ENCODE measurements at regions not wholly inside any gene's neighbourhood (a gene's known extent, or its start where the extent isn't known, plus 50 kb on each side); places are given as distances from the start of the nearest gene placed in this dataset.
"Not testable (repeated sequence)": the region's sequence is repeated elsewhere in the genome, so short reads cannot be mapped to it uniquely, and the experiment has no call there.

DNA sequence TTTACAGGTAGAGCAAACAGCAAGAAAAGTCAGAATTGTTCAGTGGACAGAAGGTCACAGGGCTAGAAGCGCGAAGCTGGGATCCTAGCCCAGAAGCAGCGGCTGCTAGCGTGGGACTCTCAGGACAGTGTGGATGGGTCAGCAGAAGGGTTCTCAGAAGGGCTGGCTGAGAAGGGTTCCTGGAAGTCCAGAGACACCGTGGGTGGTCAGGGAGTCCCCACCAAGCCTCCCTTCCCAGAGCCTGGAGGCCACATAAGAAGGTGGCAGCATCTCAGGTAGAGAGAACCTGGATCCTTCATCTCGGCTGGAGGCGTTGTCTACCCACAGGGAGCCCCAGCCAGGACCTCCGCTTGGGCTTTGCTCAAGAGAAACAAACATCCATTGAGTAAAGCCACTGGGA lies 696.3 kb downstream of the PTPRU start:
- Histone ChIP-seq H3K36me3 (ENCODE audit: control insufficient read depth in 1 of 2, insufficient read depth in 2 of 2, low read length in 2 of 2) (no peaks in the 10 kb centered on the region), H3K9me3 (ENCODE audit: control insufficient read depth in 1 of 2, low read length in 2 of 2) (no peaks in the 10 kb centered on the region), H3K4me1 (ENCODE audit: control insufficient read depth in 1 of 2, insufficient read depth in 2 of 2, low read length in 2 of 2) (no peaks in the 10 kb centered on the region), H3K27ac (ENCODE audit: low read length) (no peak overlapping the region), H3K27me3 (ENCODE audit: low read depth, low read length) (peaks cover 3% of the 10 kb centered on the region), H3K4me3 (ENCODE audit: low read depth in 1 of 2, low read length in 2 of 2) (no peak overlapping the region)

DNA sequence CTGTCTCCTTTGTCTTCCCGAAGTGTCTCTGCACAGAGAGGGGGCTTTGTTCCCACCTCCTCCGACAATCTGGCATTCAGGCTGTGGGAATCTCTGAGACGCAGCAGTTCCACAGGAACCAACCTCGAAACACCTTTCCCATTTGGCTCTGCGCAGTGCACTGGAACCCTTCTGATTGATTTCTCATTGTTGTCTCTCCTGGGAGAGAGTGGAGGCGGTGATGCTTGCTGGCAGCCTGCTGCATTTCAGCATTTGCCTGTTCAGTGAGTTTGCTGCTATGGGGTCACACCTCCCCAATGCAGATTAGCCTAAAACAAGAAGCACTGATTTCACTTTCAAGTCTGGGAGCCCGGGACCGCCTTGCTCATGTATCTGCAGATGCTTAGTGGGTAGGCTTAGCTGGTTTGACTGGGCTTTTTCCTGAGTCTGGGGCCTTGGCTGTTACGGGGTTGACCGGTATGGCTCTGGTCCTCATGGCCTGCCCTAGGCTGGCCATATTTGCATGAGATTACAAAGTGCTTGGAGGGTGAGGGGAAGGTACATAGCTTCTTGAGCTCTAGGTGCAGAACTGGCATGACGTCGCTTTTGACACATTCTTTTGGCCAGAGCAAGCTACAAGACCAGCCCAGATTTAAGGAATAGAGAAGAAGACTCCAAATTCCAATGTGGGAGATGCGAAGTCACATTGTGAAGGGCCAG lies 695.3 kb downstream of the PTPRU start:
- H3K4me3 ChIP-seq (ENCODE audit: low read depth in 1 of 2, low read length in 2 of 2): no peak overlapping the region
- H3K36me3 ChIP-seq (ENCODE audit: control insufficient read depth in 1 of 2, insufficient read depth in 2 of 2, low read length in 2 of 2): no peaks in the 10 kb centered on the region
- no peaks in the 10 kb centered on the region for H3K9me3 ChIP-seq (ENCODE audit: control insufficient read depth in 1 of 2, low read length in 2 of 2)
- H3K4me1 ChIP-seq (ENCODE audit: control insufficient read depth in 1 of 2, insufficient read depth in 2 of 2, low read length in 2 of 2): no peaks in the 10 kb centered on the region
- peaks cover 3% of the 10 kb centered on the region for H3K27me3 ChIP-seq (ENCODE audit: low read depth, low read length)
- H3K27ac ChIP-seq (ENCODE audit: low read length): no peak overlapping the region

DNA sequence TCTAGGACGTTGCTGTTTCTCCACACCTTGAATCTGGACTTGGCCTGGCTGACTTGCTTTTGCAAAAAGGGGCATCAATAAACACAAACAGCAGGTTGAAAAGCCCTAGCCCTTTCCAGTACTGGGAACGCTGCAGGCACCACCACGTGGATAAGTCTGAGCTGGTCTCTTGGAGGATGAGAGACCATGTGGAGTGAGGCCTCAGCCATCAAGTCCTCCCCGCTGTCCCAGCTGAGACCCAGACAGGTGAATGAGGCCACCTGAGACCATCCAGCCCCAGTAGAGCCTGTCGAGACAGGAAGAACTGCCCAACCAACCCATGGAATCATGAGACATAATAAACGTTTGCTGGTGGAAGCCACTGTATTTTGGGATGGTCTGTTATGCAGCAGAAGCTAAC lies 688.7 kb downstream of the PTPRU start:
- Histone ChIP-seq H3K4me3 (ENCODE audit: low read depth in 1 of 2, low read length in 2 of 2) (no peak overlapping the region), H3K4me1 (ENCODE audit: control insufficient read depth in 1 of 2, insufficient read depth in 2 of 2, low read length in 2 of 2) (no peaks in the 10 kb centered on the region), H3K36me3 (ENCODE audit: control insufficient read depth in 1 of 2, insufficient read depth in 2 of 2, low read length in 2 of 2) (no peaks in the 10 kb centered on the region), H3K27ac (ENCODE audit: low read length) (no peak overlapping the region), H3K9me3 (ENCODE audit: control insufficient read depth in 1 of 2, low read length in 2 of 2) (no peaks in the 10 kb centered on the region), H3K27me3 (ENCODE audit: low read depth, low read length) (peaks cover 4% of the 10 kb centered on the region)

DNA sequence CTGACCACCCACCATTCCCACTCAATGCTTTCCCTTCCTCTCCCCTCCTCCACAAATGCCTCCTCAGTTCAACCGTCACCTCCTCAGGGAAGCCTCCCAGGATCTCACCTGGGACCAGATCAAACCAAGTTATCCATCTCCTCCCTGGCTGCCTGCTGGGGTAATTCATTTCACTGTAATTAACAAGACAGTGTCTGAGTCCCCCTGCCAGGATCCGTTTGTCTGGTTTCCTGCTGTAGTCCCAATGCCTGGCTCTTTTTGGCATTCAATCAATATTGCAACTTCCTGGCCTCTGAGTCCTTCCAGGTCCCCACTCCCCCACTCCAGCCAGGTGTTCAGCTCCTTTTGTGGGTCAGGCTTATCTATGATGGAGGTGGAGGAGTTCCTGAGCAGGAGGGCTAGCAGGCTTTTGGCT lies 687.7 kb downstream of the PTPRU start:
- Histone ChIP-seq H3K36me3 (ENCODE audit: control insufficient read depth in 1 of 2, insufficient read depth in 2 of 2, low read length in 2 of 2) (no peaks in the 10 kb centered on the region), H3K9me3 (ENCODE audit: control insufficient read depth in 1 of 2, low read length in 2 of 2) (no peaks in the 10 kb centered on the region), H3K27ac (ENCODE audit: low read length) (no peak overlapping the region), H3K4me1 (ENCODE audit: control insufficient read depth in 1 of 2, insufficient read depth in 2 of 2, low read length in 2 of 2) (no peaks in the 10 kb centered on the region), H3K27me3 (ENCODE audit: low read depth, low read length) (peaks cover 4% of the 10 kb centered on the region), H3K4me3 (ENCODE audit: low read depth in 1 of 2, low read length in 2 of 2) (no peak overlapping the region)

DNA sequence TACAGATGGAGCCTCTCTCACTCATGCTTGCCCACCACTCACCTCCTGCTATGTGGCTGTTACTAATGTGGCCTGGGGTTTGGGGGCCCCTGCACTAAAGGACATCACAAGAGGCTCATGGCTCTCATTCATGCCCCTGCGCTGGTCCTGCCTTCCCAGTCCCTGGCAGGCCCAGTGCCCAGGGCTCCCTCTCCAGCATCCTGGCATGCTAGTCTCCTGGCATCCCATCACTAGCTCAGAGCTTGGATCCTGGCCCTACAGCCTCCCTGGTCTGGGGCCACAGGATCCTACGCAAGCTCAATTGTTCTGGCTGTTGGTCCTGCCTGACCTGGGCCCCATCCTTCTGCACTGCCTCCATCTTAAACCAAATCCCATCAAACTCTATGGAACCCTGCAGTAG lies 685.4 kb downstream of the PTPRU start:
- Histone ChIP-seq H3K27me3 (ENCODE audit: low read depth, low read length) (peaks cover 4% of the 10 kb centered on the region), H3K27ac (ENCODE audit: low read length) (no peak overlapping the region), H3K4me1 (ENCODE audit: control insufficient read depth in 1 of 2, insufficient read depth in 2 of 2, low read length in 2 of 2) (no peaks in the 10 kb centered on the region)

DNA sequence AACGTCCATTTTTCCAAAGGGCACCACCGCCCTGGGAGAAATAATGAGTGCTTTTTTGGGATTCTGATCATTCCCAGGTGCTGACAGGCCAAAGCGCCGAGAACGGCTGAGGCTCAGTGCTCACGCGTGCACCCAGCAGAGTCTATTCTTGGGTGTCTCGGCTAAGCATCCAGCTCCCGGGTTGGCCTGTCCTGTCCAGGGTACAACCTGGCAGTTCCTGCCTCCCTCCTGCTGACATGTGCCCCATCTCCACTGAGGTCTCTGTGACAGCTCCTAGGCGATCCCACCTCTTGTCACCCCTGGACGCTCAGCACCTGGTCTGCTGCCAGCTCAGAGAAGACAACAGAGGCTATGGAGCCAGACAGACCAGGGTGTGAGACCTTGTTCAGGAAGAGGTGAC lies 684.5 kb downstream of the PTPRU start:
- H3K27me3 ChIP-seq (ENCODE audit: low read depth, low read length): peaks cover 1% of the 10 kb centered on the region
- no peaks in the 10 kb centered on the region for H3K4me1 ChIP-seq (ENCODE audit: control insufficient read depth in 1 of 2, insufficient read depth in 2 of 2, low read length in 2 of 2)
- H3K27ac ChIP-seq (ENCODE audit: low read length): no peak overlapping the region
- no peak overlapping the region for H3K4me3 ChIP-seq (ENCODE audit: low read depth in 1 of 2, low read length in 2 of 2)
- H3K36me3 ChIP-seq (ENCODE audit: control insufficient read depth in 1 of 2, insufficient read depth in 2 of 2, low read length in 2 of 2): no peaks in the 10 kb centered on the region
- no peaks in the 10 kb centered on the region for H3K9me3 ChIP-seq (ENCODE audit: control insufficient read depth in 1 of 2, low read length in 2 of 2)

More for the DNA sequence above, 685.4 kb downstream of the PTPRU start:
- no peaks in the 10 kb centered on the region for H3K9me3 ChIP-seq (ENCODE audit: control insufficient read depth in 1 of 2, low read length in 2 of 2)
- no peaks in the 10 kb centered on the region for H3K36me3 ChIP-seq (ENCODE audit: control insufficient read depth in 1 of 2, insufficient read depth in 2 of 2, low read length in 2 of 2)
- H3K4me3 ChIP-seq (ENCODE audit: low read depth in 1 of 2, low read length in 2 of 2): no peak overlapping the region

DNA sequence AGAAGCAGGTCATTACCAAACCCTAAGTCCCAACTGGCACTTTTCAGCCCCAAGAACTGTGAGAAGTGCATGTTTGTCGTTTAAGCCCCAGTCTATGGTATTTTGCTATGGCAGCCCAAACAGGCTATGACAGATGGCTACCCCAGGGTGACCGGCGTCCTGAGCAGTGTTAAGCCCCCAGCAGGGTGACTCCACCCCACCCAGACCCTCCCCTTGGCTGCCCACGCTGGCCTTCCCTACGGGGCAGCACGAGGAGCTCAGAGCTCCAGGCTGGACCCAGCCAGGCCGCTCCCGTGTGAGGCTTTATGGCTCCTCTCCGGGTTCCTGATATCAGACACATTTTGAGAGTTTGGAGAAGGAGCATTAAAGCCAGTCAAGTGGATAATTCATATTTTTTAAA lies 684.0 kb downstream of the PTPRU start:
- Histone ChIP-seq H3K4me1 (ENCODE audit: control insufficient read depth in 1 of 2, insufficient read depth in 2 of 2, low read length in 2 of 2) (no peaks in the 10 kb centered on the region), H3K4me3 (ENCODE audit: low read depth in 1 of 2, low read length in 2 of 2) (no peak overlapping the region), H3K27ac (ENCODE audit: low read length) (no peak overlapping the region), H3K36me3 (ENCODE audit: control insufficient read depth in 1 of 2, insufficient read depth in 2 of 2, low read length in 2 of 2) (no peaks in the 10 kb centered on the region), H3K27me3 (ENCODE audit: low read depth, low read length) (no peaks in the 10 kb centered on the region), H3K9me3 (ENCODE audit: control insufficient read depth in 1 of 2, low read length in 2 of 2) (no peaks in the 10 kb centered on the region)

DNA sequence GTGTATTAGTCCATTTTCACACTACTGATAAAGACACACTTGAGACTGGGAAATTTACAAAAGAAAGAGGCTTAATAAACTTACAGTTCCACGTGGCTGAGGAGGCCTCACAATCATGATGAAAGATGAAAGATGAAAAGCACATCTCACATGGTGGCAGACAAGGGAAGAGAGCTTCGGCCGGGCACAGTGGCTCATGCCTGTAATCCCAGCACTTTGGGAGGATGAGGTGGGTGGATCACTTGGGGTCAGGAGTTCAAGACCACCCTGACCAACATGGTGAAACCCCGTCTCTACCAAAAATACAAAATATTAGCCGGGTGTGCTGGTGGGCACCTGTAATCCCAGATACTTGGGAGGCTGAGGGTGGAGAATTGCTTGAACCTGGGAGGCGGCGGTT lies 682.7 kb downstream of the PTPRU start:
- not testable (repeated sequence) for H3K27me3 ChIP-seq (ENCODE audit: low read depth, low read length); H3K9me3 ChIP-seq (ENCODE audit: control insufficient read depth in 1 of 2, low read length in 2 of 2); H3K36me3 ChIP-seq (ENCODE audit: control insufficient read depth in 1 of 2, insufficient read depth in 2 of 2, low read length in 2 of 2)

DNA sequence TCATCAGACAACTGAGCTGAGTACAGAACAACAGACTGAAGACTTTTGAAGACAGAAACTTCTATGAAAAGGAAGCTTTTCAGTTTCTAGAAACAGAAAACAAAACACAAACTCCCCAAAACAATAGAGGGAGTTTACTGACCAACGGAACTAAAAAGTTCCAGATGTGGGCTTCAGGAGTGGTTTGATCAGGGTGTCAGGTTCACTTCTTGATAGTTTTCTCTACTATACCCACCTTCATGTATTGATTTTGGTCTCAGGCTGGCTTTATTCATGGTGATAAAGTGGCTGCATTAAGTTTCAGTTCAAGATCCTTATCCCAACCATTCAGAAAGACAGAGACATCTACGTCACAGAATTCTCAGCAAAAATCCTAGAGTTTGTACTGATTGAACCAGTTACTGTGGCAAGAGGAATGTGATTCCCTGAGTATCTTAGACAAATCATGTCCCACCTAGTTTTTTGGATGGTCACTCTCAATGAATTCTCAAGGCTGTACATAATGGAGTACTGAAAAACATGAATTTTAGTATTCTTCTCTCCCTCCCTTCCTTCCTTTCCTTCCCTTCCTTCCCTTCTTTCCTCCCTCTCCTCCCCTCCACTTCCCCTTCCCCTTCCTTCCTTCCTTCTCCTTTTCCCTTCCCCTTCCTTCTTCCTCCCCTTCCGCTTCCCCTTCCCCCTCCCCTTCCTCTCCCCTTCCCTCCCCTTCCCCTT lies 680.5 kb downstream of the PTPRU start:
- no peaks in the 10 kb centered on the region for H3K9me3 ChIP-seq (ENCODE audit: control insufficient read depth in 1 of 2, low read length in 2 of 2)
- no peak overlapping the region for H3K4me3 ChIP-seq (ENCODE audit: low read depth in 1 of 2, low read length in 2 of 2)
- no peak overlapping the region for H3K27ac ChIP-seq (ENCODE audit: low read length)
- no peaks in the 10 kb centered on the region for H3K27me3 ChIP-seq (ENCODE audit: low read depth, low read length)
- no peaks in the 10 kb centered on the region for H3K4me1 ChIP-seq (ENCODE audit: control insufficient read depth in 1 of 2, insufficient read depth in 2 of 2, low read length in 2 of 2)
- H3K36me3 ChIP-seq (ENCODE audit: control insufficient read depth in 1 of 2, insufficient read depth in 2 of 2, low read length in 2 of 2): no peaks in the 10 kb centered on the region

More for the DNA sequence above, 682.7 kb downstream of the PTPRU start:
- H3K4me1 ChIP-seq (ENCODE audit: control insufficient read depth in 1 of 2, insufficient read depth in 2 of 2, low read length in 2 of 2); H3K4me3 ChIP-seq (ENCODE audit: low read depth in 1 of 2, low read length in 2 of 2); H3K27ac ChIP-seq (ENCODE audit: low read length): not testable (repeated sequence)

DNA sequence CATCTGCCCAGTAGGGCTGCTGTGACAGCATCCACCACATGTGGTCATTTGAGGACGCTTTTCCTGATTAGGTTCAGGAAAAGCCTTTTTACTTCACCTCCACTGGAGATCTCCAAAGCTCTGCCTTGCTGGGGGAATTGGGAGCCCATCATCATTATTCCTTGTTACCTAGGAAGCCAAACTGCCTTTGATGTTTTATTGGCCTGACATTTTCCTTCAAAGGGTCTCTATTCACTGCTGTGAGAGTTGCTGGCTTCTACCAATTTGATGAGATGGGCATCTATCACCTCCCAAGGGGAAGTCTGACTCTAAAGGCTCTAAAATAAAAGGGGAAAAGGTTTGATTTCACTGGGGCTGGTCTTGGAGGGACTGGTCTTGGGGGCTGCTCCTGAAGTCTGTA lies 678.6 kb downstream of the PTPRU start:
- H3K27ac ChIP-seq (ENCODE audit: low read length): no peak overlapping the region
- H3K9me3 ChIP-seq (ENCODE audit: control insufficient read depth in 1 of 2, low read length in 2 of 2): no peaks in the 10 kb centered on the region
- H3K4me1 ChIP-seq (ENCODE audit: control insufficient read depth in 1 of 2, insufficient read depth in 2 of 2, low read length in 2 of 2): no peaks in the 10 kb centered on the region
- no peak overlapping the region for H3K4me3 ChIP-seq (ENCODE audit: low read depth in 1 of 2, low read length in 2 of 2)
- H3K27me3 ChIP-seq (ENCODE audit: low read depth, low read length): no peaks in the 10 kb centered on the region
- H3K36me3 ChIP-seq (ENCODE audit: control insufficient read depth in 1 of 2, insufficient read depth in 2 of 2, low read length in 2 of 2): no peaks in the 10 kb centered on the region

DNA sequence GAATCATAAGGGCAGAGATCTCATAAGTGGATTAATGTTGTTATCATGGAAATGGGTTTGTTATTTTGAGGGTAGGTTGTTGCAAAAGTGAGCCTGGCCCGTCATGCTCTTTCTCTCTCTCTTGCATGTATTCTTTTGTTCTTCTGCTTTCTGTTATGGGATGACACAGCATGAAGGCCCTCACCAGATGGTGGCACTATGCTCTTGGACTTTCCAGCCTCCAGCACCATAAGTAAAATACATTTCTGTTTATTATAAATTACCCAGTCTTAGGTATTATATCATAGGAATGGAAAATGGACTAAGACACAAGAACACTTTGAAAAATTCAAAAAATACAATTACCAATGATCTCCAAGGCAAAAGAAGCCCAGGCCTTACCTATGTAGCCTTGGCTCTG lies 676.1 kb downstream of the PTPRU start:
- Histone ChIP-seq H3K4me3 (ENCODE audit: low read depth in 1 of 2, low read length in 2 of 2) (no peak overlapping the region), H3K27me3 (ENCODE audit: low read depth, low read length) (no peaks in the 10 kb centered on the region), H3K27ac (ENCODE audit: low read length) (no peak overlapping the region), H3K36me3 (ENCODE audit: control insufficient read depth in 1 of 2, insufficient read depth in 2 of 2, low read length in 2 of 2) (no peaks in the 10 kb centered on the region), H3K4me1 (ENCODE audit: control insufficient read depth in 1 of 2, insufficient read depth in 2 of 2, low read length in 2 of 2) (no peaks in the 10 kb centered on the region), H3K9me3 (ENCODE audit: control insufficient read depth in 1 of 2, low read length in 2 of 2) (no peaks in the 10 kb centered on the region)

DNA sequence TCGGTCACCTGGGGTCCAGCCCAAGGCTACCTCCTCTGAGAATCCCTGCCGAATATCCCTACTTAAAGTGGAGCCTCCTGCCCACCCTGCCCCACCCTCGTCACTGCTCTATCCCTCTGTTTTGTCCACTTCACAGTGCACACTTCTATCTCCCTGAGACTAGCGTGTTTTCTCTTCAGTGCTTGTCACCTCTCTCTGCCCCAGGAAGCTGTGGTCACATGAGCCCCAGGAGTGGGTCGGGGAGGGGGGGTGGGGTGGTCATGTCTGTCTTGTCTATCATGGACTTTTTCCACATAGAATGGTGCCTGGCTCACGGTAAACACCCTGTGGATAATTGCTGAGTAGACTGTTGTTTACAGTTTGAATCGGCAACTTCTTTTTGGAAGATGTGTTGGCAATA lies 673.6 kb downstream of the PTPRU start:
- H3K36me3 ChIP-seq (ENCODE audit: control insufficient read depth in 1 of 2, insufficient read depth in 2 of 2, low read length in 2 of 2): no peaks in the 10 kb centered on the region
- no peaks in the 10 kb centered on the region for H3K9me3 ChIP-seq (ENCODE audit: control insufficient read depth in 1 of 2, low read length in 2 of 2)
- H3K4me3 ChIP-seq (ENCODE audit: low read depth in 1 of 2, low read length in 2 of 2): no peak overlapping the region
- H3K27ac ChIP-seq (ENCODE audit: low read length): no peak overlapping the region
- no peaks in the 10 kb centered on the region for H3K27me3 ChIP-seq (ENCODE audit: low read depth, low read length)
- no peaks in the 10 kb centered on the region for H3K4me1 ChIP-seq (ENCODE audit: control insufficient read depth in 1 of 2, insufficient read depth in 2 of 2, low read length in 2 of 2)
